ENCODE measurements at regions not wholly inside any gene's neighbourhood (a gene's known extent, or its start where the extent isn't known, plus 50 kb on each side); places are given as distances from the start of the nearest gene placed in this dataset.
"Not testable (repeated sequence)": the region's sequence is repeated elsewhere in the genome, so short reads cannot be mapped to it uniquely, and the experiment has no call there.

- DNase-seq, result not testable (repeated sequence)
These were observed 193.3 kb downstream of the LAT start for GRCh38 chr16:29177888-29178726.

GRCh38 chr16:29177203-29177887, 192.5 kb downstream of the LAT start:
- DNase-seq, result not testable (repeated sequence)

- DNase-seq, result not testable (repeated sequence)
These were observed 192.0 kb downstream of the LAT start for GRCh38 chr16:29176822-29177202.

GRCh38 chr16:29176154-29176470, 191.3 kb downstream of the LAT start:
- not testable (repeated sequence) for DNase-seq

- DNase-seq, result not testable (repeated sequence)
These were observed 190.7 kb downstream of the LAT start for GRCh38 chr16:29175411-29176153.

- DNase-seq, result not testable (repeated sequence)
These were observed 188.8 kb downstream of the LAT start for GRCh38 chr16:29173371-29174305.

- DNase-seq, result not testable (repeated sequence)
These were observed 187.4 kb downstream of the LAT start for GRCh38 chr16:29172098-29172724.

- DNase-seq, result not testable (repeated sequence)
These were observed 186.4 kb downstream of the LAT start for GRCh38 chr16:29171296-29171695.

- not testable (repeated sequence) for DNase-seq
These were observed 185.7 kb downstream of the LAT start for GRCh38 chr16:29170393-29171119.

- not testable (repeated sequence) for DNase-seq
These were observed 184.6 kb downstream of the LAT start for GRCh38 chr16:29169295-29169994.

GRCh38 chr16:29168515-29169259, 183.8 kb downstream of the LAT start:
- not testable (repeated sequence) for DNase-seq

GRCh38 chr16:29164442-29165089, 179.7 kb downstream of the LAT start:
- not testable (repeated sequence) for DNase-seq

GRCh38 chr16:29160171-29160570, 175.3 kb downstream of the LAT start:
- DNase-seq, result not testable (repeated sequence)

GRCh38 chr16:29159603-29160002, 174.8 kb downstream of the LAT start:
- DNase-seq, result not testable (repeated sequence)

- DNase-seq, result no peak
These were observed 173.9 kb downstream of the LAT start for GRCh38 chr16:29158785-29159184.

- not testable (repeated sequence) for DNase-seq
These were observed 173.4 kb downstream of the LAT start for GRCh38 chr16:29158031-29158784.

GRCh38 chr16:29157051-29157923, 172.4 kb downstream of the LAT start:
- DNase-seq, result not testable (repeated sequence)

Data from activated naive CD4-positive, alpha-beta T cell treated with Interleukin-2 at 50 U/mL for 16 hours (primary cell).